CD4-positive, alpha-beta T cell treated with Interleukin-17A for 4 hours (primary cell): ENCODE measurements at regions not wholly inside any gene's neighbourhood (a gene's known extent, or its start where the extent isn't known, plus 50 kb on each side); places are given as distances from the start of the nearest gene placed in this dataset.

ENCODE experiments used
- DNase-seq: peaks from one replicate; pipeline ENCODE4 v3.0.0-alpha.2; 2020; ENCODE audit warnings: mixed read lengths

GRCh38 chr16:14360326-14361037 is 269.6 kb downstream of the PARN start:
- no peak for DNase-seq

- DNase-seq, result no peak
Measured at GRCh38 chr16:14358697-14359305, 271.3 kb downstream of the PARN start.

- no peak for DNase-seq
Measured at GRCh38 chr16:14357328-14357727, 272.7 kb downstream of the PARN start.

GRCh38 chr16:14356064-14356463 is 274.0 kb downstream of the PARN start:
- no peak for DNase-seq

- peak; percentile 40 for DNase-seq
Measured at GRCh38 chr16:14354561-14355351, 275.3 kb downstream of the PARN start.

GRCh38 chr16:14353340-14353739 is 276.7 kb downstream of the PARN start:
- DNase-seq, result no peak

GRCh38 chr16:14351647-14352046 is 278.4 kb downstream of the PARN start:
- no peak for DNase-seq

- DNase-seq, result no peak
Measured at GRCh38 chr16:14350626-14351025, 279.4 kb downstream of the PARN start.

GRCh38 chr16:14350081-14350480 is 279.0 kb downstream of the MRTFB start:
- DNase-seq, result no peak

- DNase-seq, result no peak
Measured at GRCh38 chr16:14347706-14348105, 276.6 kb downstream of the MRTFB start.

GRCh38 chr16:14346278-14347142 is 275.4 kb downstream of the MRTFB start:
- DNase-seq, result no peak

GRCh38 chr16:14345512-14346115 is 274.5 kb downstream of the MRTFB start:
- DNase-seq, result no peak

GRCh38 chr16:14344945-14345344 is 273.8 kb downstream of the MRTFB start:
- DNase-seq, result no peak

- no peak for DNase-seq
Measured at GRCh38 chr16:14344292-14344691, 273.2 kb downstream of the MRTFB start.

GRCh38 chr16:14341324-14342225 is 270.5 kb downstream of the MRTFB start:
- DNase-seq, result no peak

GRCh38 chr16:14339694-14340093 is 268.6 kb downstream of the MRTFB start:
- DNase-seq, result no peak

GRCh38 chr16:14338969-14339368 is 267.9 kb downstream of the MRTFB start:
- DNase-seq, result no peak

GRCh38 chr16:14338236-14338635 is 267.1 kb downstream of the MRTFB start:
- no peak for DNase-seq

GRCh38 chr16:14337303-14338191 is 266.4 kb downstream of the MRTFB start:
- no peak for DNase-seq

GRCh38 chr16:14335297-14335696 is 264.2 kb downstream of the MRTFB start:
- no peak for DNase-seq
